Endothelial cell of umbilical vein (primary cell): ENCODE measurements at regions not wholly inside any gene's neighbourhood (a gene's known extent, or its start where the extent isn't known, plus 50 kb on each side); places are given as distances from the start of the nearest gene placed in this dataset.

ENCODE experiments used
- BruUV-seq: library from RNA; stranded (reverse); fragments of 400-500 nt; replicated peaks from 2 replicates; lab custom pipeline; 2021; lab: Mats Ljungman, UMichigan
- CTCF ChIA-PET: fragments of 300-600, 350-600 bp; sonication (Branson Sonifier 250); formaldehyde crosslinking; loops from one replicate; lab custom pipeline; 2021; ENCODE audit warnings: antibody characterized with exemption, inconsistent platforms; lab: Charles Lee
- POLR2A ChIA-PET: fragments of 300-600, 350-600 bp; sonication (Branson Sonifier 250); formaldehyde crosslinking; loops from one replicate; lab custom pipeline; 2021; ENCODE audit warnings: antibody characterized with exemption, inconsistent platforms; lab: Charles Lee
- DNase-seq: peaks from one replicate; pipeline ENCODE4 v3.0.0-alpha.2; 2011; ENCODE audit warnings: low read depth, low spot score
- FAIRE-seq: peaks from 2 replicates; lab custom pipeline; 2011; peaks lifted over from hg19 to GRCh38; lab: Jason Lieb, UNC
- H2AFZ ChIP-seq: 2 replicates; pipeline ENCODE4 v1.6.0; 2012; ENCODE audit warnings: low read depth, low read length, control low read depth, inconsistent platforms
- H3K27ac ChIP-seq: 2 replicates; pipeline ENCODE4 v1.5.1; 2011; ENCODE audit warnings: low read depth, mild to moderate bottlenecking, control low read depth, low read length, moderate library complexity; ENCODE audit not compliant: insufficient read depth
- H3K27me3 ChIP-seq, 2 experiments: 2 replicates each; pipeline versions ENCODE4 v1.6.0 to v1.6.1; 2011; ENCODE audit warnings: low read length in 2 of 2, mixed read lengths in 1 of 2; ENCODE audit not compliant: control insufficient read depth in 2 of 2, insufficient read depth in 2 of 2
- H3K36me3 ChIP-seq, 2 experiments: 2 replicates in 1 of 2; 3 replicates in 1 of 2; pipeline ENCODE4 v1.5.1; 2011; ENCODE audit warnings: low read length in 2 of 2, mild to moderate bottlenecking in 1 of 2, moderate library complexity in 1 of 2; ENCODE audit not compliant: control insufficient read depth in 2 of 2, insufficient read depth in 2 of 2; ENCODE audit errors: extremely low read depth in 1 of 2
- H3K4me1 ChIP-seq: 3 replicates; pipeline ENCODE4 v1.5.1; 2011; ENCODE audit warnings: mild to moderate bottlenecking, low read length; ENCODE audit not compliant: control insufficient read depth, insufficient read depth; ENCODE audit errors: extremely low read depth
- H3K4me2 ChIP-seq: 2 replicates; pipeline ENCODE4 v1.6.1; 2011; ENCODE audit warnings: low read length, control low read depth, mixed read lengths; ENCODE audit not compliant: insufficient read depth
- H3K4me3 ChIP-seq, 3 experiments: fragments of 200-600 bp in 1 of 3; sonication (generic), shearing (Covaris generic) in 1 of 3; replicated peaks in 1 of 3; 2 replicates each; pipeline ENCODE4 v1.5.1; 2011 to 2016; ENCODE audit warnings: control low read depth in 3 of 3, low read length in 3 of 3, mild to moderate bottlenecking in 2 of 3, inconsistent platforms in 1 of 3, low read depth in 1 of 3, moderate library complexity in 1 of 3; ENCODE audit not compliant: insufficient read depth in 1 of 3
- H3K79me2 ChIP-seq: 2 replicates; pipeline ENCODE4 v1.6.0; 2012; ENCODE audit warnings: low read length, inconsistent platforms; ENCODE audit not compliant: control insufficient read depth, insufficient read depth
- H3K9ac ChIP-seq: replicated peaks from 2 replicates; pipeline ENCODE3; 2011; ENCODE audit warnings: low read length, control low read depth; ENCODE audit not compliant: insufficient read depth; ENCODE audit errors: extremely low read depth
- H3K9me1 ChIP-seq: replicated peaks from 3 replicates; pipeline ENCODE4 v1.6.0; 2011; ENCODE audit warnings: mild to moderate bottlenecking, low read length; ENCODE audit not compliant: control insufficient read depth, insufficient read depth; ENCODE audit errors: extremely low read depth
- H3K9me3 ChIP-seq: replicated peaks from 2 replicates; pipeline ENCODE4 v1.5.1; 2012; ENCODE audit warnings: low read length, inconsistent platforms; ENCODE audit not compliant: control insufficient read depth, insufficient read depth
- H4K20me1 ChIP-seq: replicated peaks from 2 replicates; pipeline ENCODE3; 2011; ENCODE audit warnings: mild to moderate bottlenecking, low read length; ENCODE audit not compliant: control insufficient read depth, insufficient read depth; ENCODE audit errors: extremely low read depth
- EZH2 ChIP-seq: IDR thresholded peaks from 2 replicates; pipeline ENCODE4 v1.6.1; 2012; ENCODE audit warnings: borderline replicate concordance, low read depth, mild to moderate bottlenecking, moderate library complexity, low read length, inconsistent platforms; ENCODE audit not compliant: severe bottlenecking
- FOS ChIP-seq: IDR thresholded peaks from 2 replicates; pipeline ENCODE4 v1.6.1; 2011; ENCODE audit warnings: mild to moderate bottlenecking, low read length, moderate library complexity, borderline replicate concordance; ENCODE audit not compliant: insufficient read depth
- GATA2 ChIP-seq: IDR thresholded peaks from 2 replicates; pipeline ENCODE4 v1.7.0; 2011; ENCODE audit warnings: low read depth, mild to moderate bottlenecking, moderate library complexity, mixed read lengths, low read length; ENCODE audit not compliant: insufficient read length, insufficient read depth
- JUN ChIP-seq: IDR thresholded peaks from 2 replicates; pipeline ENCODE4 v1.6.1; 2011; ENCODE audit warnings: borderline replicate concordance, low read depth; ENCODE audit not compliant: insufficient read length, insufficient read depth
- MYC ChIP-seq: IDR thresholded peaks from one replicate; pipeline ENCODE4 v1.6.1; 2011; ENCODE audit warnings: mild to moderate bottlenecking, low read depth, low read length
- POLR2A ChIP-seq: IDR thresholded peaks from 2 replicates; pipeline ENCODE4 v1.6.1; 2012; ENCODE audit warnings: low read depth, mild to moderate bottlenecking, control low read depth, low read length
- POLR2AphosphoS5 ChIP-seq: IDR thresholded peaks from 2 replicates; pipeline ENCODE4 v1.6.1; 2012; ENCODE audit warnings: low read depth, mild to moderate bottlenecking, control low read depth, low read length, moderate library complexity; ENCODE audit not compliant: insufficient read depth
- dilution Hi-C: fragments of 300-500 bp; cut with MboI; formaldehyde crosslinking; loops from one replicate; pipeline ENCODE4 v1.15.0; 2019; ENCODE audit warnings: low sequenced_read_pairs; ENCODE audit not compliant: extremely low pct_ligation_motif_present
- intact Hi-C: fragments of 100-400 bp; cut with micrococcal nuclease; formaldehyde crosslinking; loops from one replicate; pipeline ENCODE4 v1.10.0; 2022
- TF ChIP-seq, protein P1 (sequence below): IDR thresholded peaks from 2 replicates; pipeline ENCODE4 v1.6.1; 2011; ENCODE audit not compliant: insufficient read depth, insufficient read length
- TF ChIP-seq, protein P2 (sequence below), 2 donors: IDR thresholded peaks; 1 replicate in 1 of 2; 2 replicates in 1 of 2; pipeline ENCODE4 v1.5.1; 2011; ENCODE audit warnings: low read length in 2 of 2, mild to moderate bottlenecking in 2 of 2, moderate library complexity in 2 of 2, control low read depth in 1 of 2, inconsistent platforms in 1 of 2, low read depth in 1 of 2; ENCODE audit not compliant: insufficient read depth in 1 of 2; ENCODE audit errors: extremely low read depth in 1 of 2

DNA sequence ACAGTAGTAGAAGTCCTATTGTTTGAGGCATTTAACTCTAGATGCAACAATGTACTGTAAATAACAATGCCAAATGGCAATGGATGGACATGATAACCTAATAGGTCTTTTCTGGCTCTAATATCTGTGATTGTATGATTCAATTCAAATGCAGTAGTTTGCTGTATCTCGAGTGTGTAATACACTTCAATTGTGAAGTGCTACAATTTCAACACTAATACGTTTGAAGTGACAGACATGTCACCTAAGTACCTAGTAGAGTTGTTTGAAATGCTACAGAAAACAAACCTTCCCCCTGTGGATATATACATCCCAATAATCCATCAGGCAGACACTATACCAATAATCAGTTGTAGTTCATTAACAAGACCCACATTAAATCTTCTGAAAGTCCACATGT, 305.9 kb upstream of the ITGA1 start:
- Histone ChIP-seq H3K9me1 (no peaks in the 10 kb centered on the region), H3K9me3 (no peaks in the 10 kb centered on the region), H3K4me1 (no peaks in the 10 kb centered on the region), H3K79me2 (no peaks in the 10 kb centered on the region), H4K20me1 (no peaks in the 10 kb centered on the region), H3K4me2 (no peak overlapping the region), H3K4me3 (no peak overlapping the region), H3K36me3 (no peaks in the 10 kb centered on the region), H3K27me3 (no peaks in the 10 kb centered on the region), H3K9ac (no peak overlapping the region), H2AFZ (no peak overlapping the region), H3K27ac (no peak overlapping the region)
- DNase-seq (no peak), FAIRE-seq (no peak)
- POLR2A ChIA-PET: no interaction called here
- dilution Hi-C loops: no loop called here
- TF ChIP-seq, protein P1, sequence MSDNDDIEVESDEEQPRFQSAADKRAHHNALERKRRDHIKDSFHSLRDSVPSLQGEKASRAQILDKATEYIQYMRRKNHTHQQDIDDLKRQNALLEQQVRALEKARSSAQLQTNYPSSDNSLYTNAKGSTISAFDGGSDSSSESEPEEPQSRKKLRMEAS: no peak
- TF ChIP-seq JUN (no peak), FOS (no peak), MYC (no peak)
- intact Hi-C loops: no loop called here
- BruUV-seq: no TSS peak
- CTCF ChIA-PET: no interaction called here

DNA sequence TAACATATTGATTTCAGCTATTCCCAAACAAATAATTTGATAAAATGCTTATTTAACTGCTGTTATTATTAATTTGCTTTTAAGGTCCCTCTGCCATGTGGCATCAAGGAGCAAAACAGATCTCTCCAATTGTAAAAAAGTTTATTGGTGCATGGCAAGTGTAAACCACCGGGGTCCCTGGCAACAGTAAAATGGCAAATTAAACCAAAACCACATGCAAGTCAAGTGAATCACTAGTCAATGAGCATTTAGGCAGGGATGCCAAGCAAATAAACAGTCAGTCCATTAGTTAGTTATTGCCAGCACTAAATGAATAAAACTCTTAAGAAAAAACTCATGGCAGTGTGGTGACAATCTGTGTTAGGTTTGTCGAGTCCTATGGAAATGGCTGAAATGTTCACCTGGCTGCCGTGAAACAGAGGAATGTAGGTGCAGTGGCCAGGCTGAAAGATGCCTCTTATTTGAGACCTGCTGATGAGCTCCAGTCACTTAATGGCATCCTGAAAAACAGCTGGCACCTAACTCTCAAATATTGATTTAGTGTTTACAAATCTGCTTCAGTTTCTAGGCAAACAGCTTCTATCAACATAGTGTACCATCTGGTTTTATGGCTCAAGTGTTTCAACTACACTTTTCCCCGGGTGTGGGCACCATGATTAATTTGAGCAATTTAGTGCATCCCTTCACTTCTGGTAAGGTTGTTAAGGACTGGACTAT, 296.5 kb upstream of the ITGA1 start:
- TF ChIP-seq, protein P1: no peak
- TF ChIP-seq, protein P2, sequence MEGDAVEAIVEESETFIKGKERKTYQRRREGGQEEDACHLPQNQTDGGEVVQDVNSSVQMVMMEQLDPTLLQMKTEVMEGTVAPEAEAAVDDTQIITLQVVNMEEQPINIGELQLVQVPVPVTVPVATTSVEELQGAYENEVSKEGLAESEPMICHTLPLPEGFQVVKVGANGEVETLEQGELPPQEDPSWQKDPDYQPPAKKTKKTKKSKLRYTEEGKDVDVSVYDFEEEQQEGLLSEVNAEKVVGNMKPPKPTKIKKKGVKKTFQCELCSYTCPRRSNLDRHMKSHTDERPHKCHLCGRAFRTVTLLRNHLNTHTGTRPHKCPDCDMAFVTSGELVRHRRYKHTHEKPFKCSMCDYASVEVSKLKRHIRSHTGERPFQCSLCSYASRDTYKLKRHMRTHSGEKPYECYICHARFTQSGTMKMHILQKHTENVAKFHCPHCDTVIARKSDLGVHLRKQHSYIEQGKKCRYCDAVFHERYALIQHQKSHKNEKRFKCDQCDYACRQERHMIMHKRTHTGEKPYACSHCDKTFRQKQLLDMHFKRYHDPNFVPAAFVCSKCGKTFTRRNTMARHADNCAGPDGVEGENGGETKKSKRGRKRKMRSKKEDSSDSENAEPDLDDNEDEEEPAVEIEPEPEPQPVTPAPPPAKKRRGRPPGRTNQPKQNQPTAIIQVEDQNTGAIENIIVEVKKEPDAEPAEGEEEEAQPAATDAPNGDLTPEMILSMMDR (IDR thresholded peaks at IDR 0.05; ENCODE audit: extremely low read depth in 1 of 2, insufficient read depth in 1 of 2, low read depth in 1 of 2, low read length in 2 of 2): no peak
- TF ChIP-seq JUN: no peak
- TF ChIP-seq MYC: no peak
- no peak for TF ChIP-seq POLR2AphosphoS5
- no peak for TF ChIP-seq EZH2
- no peak for TF ChIP-seq POLR2A
- no peak for TF ChIP-seq GATA2
- TF ChIP-seq FOS: no peak
- intact Hi-C loops: no loop called here
- BruUV-seq: no TSS peak

More for the DNA sequence above, 296.5 kb upstream of the ITGA1 start:
- H3K9me3 ChIP-seq: no peaks in the 10 kb centered on the region
- H3K27me3 ChIP-seq: no peaks in the 10 kb centered on the region
- no peak overlapping the region for H3K9ac ChIP-seq
- no peak for DNase-seq
- POLR2A ChIA-PET: no interaction called here
- H4K20me1 ChIP-seq: no peaks in the 10 kb centered on the region
- no peak overlapping the region for H2AFZ ChIP-seq
- FAIRE-seq: no peak
- H3K36me3 ChIP-seq: no peaks in the 10 kb centered on the region
- no peaks in the 10 kb centered on the region for H3K4me1 ChIP-seq
- dilution Hi-C loops: no loop called here
- no peaks in the 10 kb centered on the region for H3K79me2 ChIP-seq
- H3K4me2 ChIP-seq: no peak overlapping the region
- H3K9me1 ChIP-seq: no peaks in the 10 kb centered on the region
- no peak overlapping the region for H3K27ac ChIP-seq
- CTCF ChIA-PET: interaction anchor here (1.1 kb wide), 1 partner anchor 16 kb away, joined by 3 read pairs; no protein-coding TSS in a partner anchor
- H3K4me3 ChIP-seq: no peak overlapping the region
